Transverse colon (tissue), 4 donors: ENCODE measurements at regions not wholly inside any gene's neighbourhood (a gene's known extent, or its start where the extent isn't known, plus 50 kb on each side); places are given as distances from the start of the nearest gene placed in this dataset.

Experiments used
- CTCF ChIP-seq, 5 experiments: fragments of 200-600 bp in 3 of 5; fragments of 450-650 bp in 2 of 5; sonication (generic) in 3 of 5; IDR thresholded peaks; 1 replicate in 2 of 5; 2 replicates in 3 of 5; pipeline ENCODE4 v1.5.1; 2016 to 2017; ENCODE audit warnings: antibody characterized with exemption in 5 of 5, inconsistent platforms in 3 of 5, mild to moderate bottlenecking in 2 of 5, moderate library complexity in 1 of 5
- EP300 ChIP-seq: sonication (generic); formaldehyde crosslinking; IDR thresholded peaks from one replicate; pipeline ENCODE4 v1.6.1; 2017; ENCODE audit warnings: antibody characterized with exemption, low read depth
- POLR2A ChIP-seq: fragments of 450-650 bp; IDR thresholded peaks from one replicate; pipeline ENCODE4 v1.6.1; 2016; ENCODE audit warnings: antibody characterized with exemption, mild to moderate bottlenecking, moderate library complexity
- POLR2AphosphoS5 ChIP-seq, 3 donors: sonication (generic); formaldehyde crosslinking; IDR thresholded peaks; one replicate each; pipeline ENCODE4 v1.6.1; 2016; ENCODE audit warnings: antibody characterized with exemption in 3 of 3

DNA sequence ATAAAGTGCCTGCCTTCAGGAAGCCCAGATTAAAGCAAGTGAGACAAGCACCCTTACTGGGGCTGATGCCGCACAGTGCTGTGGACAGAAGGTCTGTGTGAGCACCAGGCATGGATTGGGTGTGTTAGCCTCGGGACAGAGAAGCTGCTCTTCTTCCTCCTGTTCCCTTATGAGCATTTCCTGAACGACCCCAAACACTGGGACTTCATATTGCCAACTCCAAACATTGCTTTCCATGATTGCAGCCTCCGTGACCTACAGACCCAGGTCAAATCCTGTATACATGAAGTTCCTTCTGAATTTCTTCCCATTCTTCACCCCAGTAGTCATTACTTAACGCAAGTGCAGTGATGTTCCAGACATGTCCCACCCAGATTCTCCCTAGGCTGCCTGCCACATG lies 129.8 kb upstream of the ALKAL2 start:
- TF ChIP-seq CTCF (IDR thresholded peaks at IDR 0.05) (no peak), POLR2A (no peak), POLR2AphosphoS5 (IDR thresholded peaks at IDR 0.05) (no peak), EP300 (no peak)
